Limb (tissue), 2 donors: ENCODE measurements at regions not wholly inside any gene's neighbourhood (a gene's known extent, or its start where the extent isn't known, plus 50 kb on each side); places are given as distances from the start of the nearest gene placed in this dataset.
"Not testable (repeated sequence)": the region's sequence is repeated elsewhere in the genome, so short reads cannot be mapped to it uniquely, and the experiment has no call there.

Experiments used
- DNase-seq, 2 donors: peaks; one replicate each; pipeline ENCODE4 v3.0.0-alpha.2; 2016; ENCODE audit errors: extremely low spot score in 2 of 2

GRCh38 chr4:26238778-26239679 is 81.8 kb upstream of the RBPJ start:
- peak; percentile 60 to 82 for DNase-seq

- DNase-seq = no peak
Measured at GRCh38 chr4:26239801-26240200, 81.0 kb upstream of the RBPJ start.

GRCh38 chr4:26241179-26241578 is 79.6 kb upstream of the RBPJ start:
- no peak for DNase-seq

GRCh38 chr4:26242451-26242850 is 78.4 kb upstream of the RBPJ start:
- no peak for DNase-seq

- DNase-seq = not testable (repeated sequence)
Measured at GRCh38 chr4:26244138-26244537, 76.7 kb upstream of the RBPJ start.

GRCh38 chr4:26248647-26249046 is 72.2 kb upstream of the RBPJ start:
- DNase-seq = peak; percentile 61 to 79

- DNase-seq = no peak
Measured at GRCh38 chr4:26252349-26253025, 68.3 kb upstream of the RBPJ start.

GRCh38 chr4:26253968-26254367 is 66.8 kb upstream of the RBPJ start:
- DNase-seq = no peak

- peak in 1 of 2 donors; percentile 67 for DNase-seq
Measured at GRCh38 chr4:26255989-26256388, 64.8 kb upstream of the RBPJ start.

- not testable (repeated sequence) for DNase-seq
Measured at GRCh38 chr4:26257444-26257843, 63.4 kb upstream of the RBPJ start.

GRCh38 chr4:26257850-26258249 is 63.0 kb upstream of the RBPJ start:
- DNase-seq = no peak

GRCh38 chr4:26260571-26260970 is 60.2 kb upstream of the RBPJ start:
- no peak for DNase-seq

GRCh38 chr4:26261405-26261804 is 59.4 kb upstream of the RBPJ start:
- no peak for DNase-seq

- DNase-seq = no peak
Measured at GRCh38 chr4:26263165-26263564, 57.6 kb upstream of the RBPJ start.

- no peak for DNase-seq
Measured at GRCh38 chr4:26264109-26264508, 56.7 kb upstream of the RBPJ start.

GRCh38 chr4:26267087-26267486 is 53.7 kb upstream of the RBPJ start:
- peak; percentile 49 to 83 for DNase-seq

GRCh38 chr4:26268246-26268645 is 52.6 kb upstream of the RBPJ start:
- no peak for DNase-seq

- DNase-seq = no peak
Measured at GRCh38 chr4:26269038-26269437, 51.8 kb upstream of the RBPJ start.
